Mammary epithelial cell (primary cell): ENCODE measurements at regions not wholly inside any gene's neighbourhood (a gene's known extent, or its start where the extent isn't known, plus 50 kb on each side); places are given as distances from the start of the nearest gene placed in this dataset.

Experiments used
- EZH2 ChIP-seq: IDR thresholded peaks from 2 replicates; pipeline ENCODE4 v1.6.1; 2012; ENCODE audit warnings: low read length, inconsistent platforms, borderline replicate concordance
- TF ChIP-seq, protein P1 (sequence below), 2 donors: IDR thresholded peaks in 1 of 2; conservative IDR thresholded peaks in 1 of 2; 2 replicates each; pipeline ENCODE4 v1.5.1; 2011 to 2012; ENCODE audit warnings: inconsistent platforms in 2 of 2, low read length in 2 of 2, mild to moderate bottlenecking in 2 of 2, control low read depth in 1 of 2, low read depth in 1 of 2; ENCODE audit not compliant: insufficient read depth in 1 of 2; ENCODE audit errors: extremely low read depth in 1 of 2

DNA sequence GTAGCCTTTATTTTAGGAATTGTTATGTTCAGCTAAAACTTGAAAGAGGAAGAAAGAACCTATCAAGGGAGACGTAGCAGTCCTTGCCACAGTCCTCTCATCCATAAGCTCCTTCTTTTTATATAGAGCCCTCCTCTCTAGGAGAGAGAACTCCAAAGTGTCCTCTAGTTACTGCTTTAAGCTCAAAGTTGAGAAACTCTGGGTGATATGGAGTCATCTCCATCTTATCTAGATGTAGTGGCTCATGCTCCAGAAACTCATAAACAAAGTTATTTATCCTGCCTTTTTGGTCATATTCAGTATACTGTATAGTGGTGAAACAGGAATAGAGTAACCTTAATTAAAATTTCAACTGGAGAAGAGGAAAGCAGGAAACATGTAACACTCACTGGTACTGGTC is 90.4 kb upstream of the ATF7IP start:
- TF ChIP-seq, protein P1, sequence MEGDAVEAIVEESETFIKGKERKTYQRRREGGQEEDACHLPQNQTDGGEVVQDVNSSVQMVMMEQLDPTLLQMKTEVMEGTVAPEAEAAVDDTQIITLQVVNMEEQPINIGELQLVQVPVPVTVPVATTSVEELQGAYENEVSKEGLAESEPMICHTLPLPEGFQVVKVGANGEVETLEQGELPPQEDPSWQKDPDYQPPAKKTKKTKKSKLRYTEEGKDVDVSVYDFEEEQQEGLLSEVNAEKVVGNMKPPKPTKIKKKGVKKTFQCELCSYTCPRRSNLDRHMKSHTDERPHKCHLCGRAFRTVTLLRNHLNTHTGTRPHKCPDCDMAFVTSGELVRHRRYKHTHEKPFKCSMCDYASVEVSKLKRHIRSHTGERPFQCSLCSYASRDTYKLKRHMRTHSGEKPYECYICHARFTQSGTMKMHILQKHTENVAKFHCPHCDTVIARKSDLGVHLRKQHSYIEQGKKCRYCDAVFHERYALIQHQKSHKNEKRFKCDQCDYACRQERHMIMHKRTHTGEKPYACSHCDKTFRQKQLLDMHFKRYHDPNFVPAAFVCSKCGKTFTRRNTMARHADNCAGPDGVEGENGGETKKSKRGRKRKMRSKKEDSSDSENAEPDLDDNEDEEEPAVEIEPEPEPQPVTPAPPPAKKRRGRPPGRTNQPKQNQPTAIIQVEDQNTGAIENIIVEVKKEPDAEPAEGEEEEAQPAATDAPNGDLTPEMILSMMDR (conservative IDR thresholded peaks at IDR 0.05 in 1 of 2, IDR thresholded peaks at IDR 0.05 in 1 of 2; ENCODE audit: extremely low read depth in 1 of 2, insufficient read depth in 1 of 2, low read depth in 1 of 2, low read length in 2 of 2): no peak
- no peak for TF ChIP-seq EZH2
